ENCODE measurements at regions not wholly inside any gene's neighbourhood (a gene's known extent, or its start where the extent isn't known, plus 50 kb on each side); places are given as distances from the start of the nearest gene placed in this dataset.

GRCh38 chr12:65560286-65560685, 264.0 kb upstream of the HMGA2 start:
- H3K79me2 ChIP-seq (ENCODE audit: low read length), result no peaks in the 10 kb centered on the region
- H3K27me3 ChIP-seq (replicated peaks; ENCODE audit: insufficient read depth, low read length), result no peaks in the 10 kb centered on the region
- no peak overlapping the region for H2AFZ ChIP-seq (ENCODE audit: low read length)
- no peak overlapping the region for H3K4me2 ChIP-seq (ENCODE audit: low read depth, low read length)
- no peaks in the 10 kb centered on the region for H3K4me1 ChIP-seq (ENCODE audit: low read length)
- H4K20me1 ChIP-seq (ENCODE audit: insufficient read depth, low read length), result no peaks in the 10 kb centered on the region
- no peak overlapping the region for H3K9ac ChIP-seq (ENCODE audit: low read length)
- H3K9me2 ChIP-seq (replicated peaks; ENCODE audit: insufficient read depth, low read length), result no peaks in the 10 kb centered on the region
- H3K27ac ChIP-seq (ENCODE audit: low read length), result no peak overlapping the region
- H3F3A ChIP-seq (ENCODE audit: insufficient read depth, low read length), result no peaks in the 10 kb centered on the region
- no peaks in the 10 kb centered on the region for H3K36me3 ChIP-seq (replicated peaks; ENCODE audit: insufficient read depth, low read length)
- H3K4me3 ChIP-seq (ENCODE audit: low read length), result no peak overlapping the region
- DNase-seq, result no peak
- H3K9me3 ChIP-seq (replicated peaks; ENCODE audit: insufficient read depth, low read length), result no peaks in the 10 kb centered on the region
- TF ChIP-seq, protein P1, sequence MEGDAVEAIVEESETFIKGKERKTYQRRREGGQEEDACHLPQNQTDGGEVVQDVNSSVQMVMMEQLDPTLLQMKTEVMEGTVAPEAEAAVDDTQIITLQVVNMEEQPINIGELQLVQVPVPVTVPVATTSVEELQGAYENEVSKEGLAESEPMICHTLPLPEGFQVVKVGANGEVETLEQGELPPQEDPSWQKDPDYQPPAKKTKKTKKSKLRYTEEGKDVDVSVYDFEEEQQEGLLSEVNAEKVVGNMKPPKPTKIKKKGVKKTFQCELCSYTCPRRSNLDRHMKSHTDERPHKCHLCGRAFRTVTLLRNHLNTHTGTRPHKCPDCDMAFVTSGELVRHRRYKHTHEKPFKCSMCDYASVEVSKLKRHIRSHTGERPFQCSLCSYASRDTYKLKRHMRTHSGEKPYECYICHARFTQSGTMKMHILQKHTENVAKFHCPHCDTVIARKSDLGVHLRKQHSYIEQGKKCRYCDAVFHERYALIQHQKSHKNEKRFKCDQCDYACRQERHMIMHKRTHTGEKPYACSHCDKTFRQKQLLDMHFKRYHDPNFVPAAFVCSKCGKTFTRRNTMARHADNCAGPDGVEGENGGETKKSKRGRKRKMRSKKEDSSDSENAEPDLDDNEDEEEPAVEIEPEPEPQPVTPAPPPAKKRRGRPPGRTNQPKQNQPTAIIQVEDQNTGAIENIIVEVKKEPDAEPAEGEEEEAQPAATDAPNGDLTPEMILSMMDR (IDR thresholded peaks at IDR 0.05; ENCODE audit: low read length), result no peak
- TF ChIP-seq EZH2 (optimal IDR thresholded peaks at IDR 0.05; ENCODE audit: low read depth, low read length), result no peak
- TF ChIP-seq EZH2phosphoT487 (IDR thresholded peaks at IDR 0.05; ENCODE audit: low read length), result no peak

GRCh38 chr12:65561798-65562382, 262.4 kb upstream of the HMGA2 start:
- TF ChIP-seq EZH2phosphoT487 (IDR thresholded peaks at IDR 0.05; ENCODE audit: low read length) (no peak), EZH2 (optimal IDR thresholded peaks at IDR 0.05; ENCODE audit: low read depth, low read length) (no peak)
- TF ChIP-seq, protein P1 (IDR thresholded peaks at IDR 0.05; ENCODE audit: low read length), result no peak
- no peaks in the 10 kb centered on the region for H3K79me2 ChIP-seq (ENCODE audit: low read length)
- H3K27me3 ChIP-seq (replicated peaks; ENCODE audit: insufficient read depth, low read length), result no peaks in the 10 kb centered on the region
- no peak for DNase-seq
- no peak overlapping the region for H2AFZ ChIP-seq (ENCODE audit: low read length)
- no peaks in the 10 kb centered on the region for H3K9me2 ChIP-seq (replicated peaks; ENCODE audit: insufficient read depth, low read length)
- no peaks in the 10 kb centered on the region for H3K9me3 ChIP-seq (replicated peaks; ENCODE audit: insufficient read depth, low read length)
- no peak overlapping the region for H3K4me2 ChIP-seq (ENCODE audit: low read depth, low read length)
- no peaks in the 10 kb centered on the region for H3K4me1 ChIP-seq (ENCODE audit: low read length)
- H3K36me3 ChIP-seq (replicated peaks; ENCODE audit: insufficient read depth, low read length), result no peaks in the 10 kb centered on the region
- H3F3A ChIP-seq (ENCODE audit: insufficient read depth, low read length), result no peaks in the 10 kb centered on the region
- no peak overlapping the region for H3K4me3 ChIP-seq (ENCODE audit: low read length)
- H3K9ac ChIP-seq (ENCODE audit: low read length), result no peak overlapping the region
- H3K27ac ChIP-seq (ENCODE audit: low read length), result no peak overlapping the region
- H4K20me1 ChIP-seq (ENCODE audit: insufficient read depth, low read length), result no peaks in the 10 kb centered on the region

- Histone ChIP-seq H4K20me1 (ENCODE audit: insufficient read depth, low read length) (no peaks in the 10 kb centered on the region), H3K27ac (ENCODE audit: low read length) (no peak overlapping the region), H3K4me2 (ENCODE audit: low read depth, low read length) (no peak overlapping the region), H3K4me3 (ENCODE audit: low read length) (no peak overlapping the region), H2AFZ (ENCODE audit: low read length) (no peak overlapping the region), H3K4me1 (ENCODE audit: low read length) (no peaks in the 10 kb centered on the region), H3K27me3 (replicated peaks; ENCODE audit: insufficient read depth, low read length) (no peaks in the 10 kb centered on the region), H3K9me2 (replicated peaks; ENCODE audit: insufficient read depth, low read length) (no peaks in the 10 kb centered on the region), H3F3A (ENCODE audit: insufficient read depth, low read length) (no peaks in the 10 kb centered on the region), H3K79me2 (ENCODE audit: low read length) (no peaks in the 10 kb centered on the region), H3K9ac (ENCODE audit: low read length) (no peak overlapping the region), H3K36me3 (replicated peaks; ENCODE audit: insufficient read depth, low read length) (no peaks in the 10 kb centered on the region), H3K9me3 (replicated peaks; ENCODE audit: insufficient read depth, low read length) (no peaks in the 10 kb centered on the region)
- DNase-seq, result no peak
- TF ChIP-seq, protein P1 (IDR thresholded peaks at IDR 0.05; ENCODE audit: low read length), result no peak
- TF ChIP-seq EZH2 (optimal IDR thresholded peaks at IDR 0.05; ENCODE audit: low read depth, low read length), result no peak
Measured at GRCh38 chr12:65565601-65566560, 258.4 kb upstream of the HMGA2 start.

Data from MM.1S (cell line).